ENCODE measurements at regions not wholly inside any gene's neighbourhood (a gene's known extent, or its start where the extent isn't known, plus 50 kb on each side); places are given as distances from the start of the nearest gene placed in this dataset.

DNA sequence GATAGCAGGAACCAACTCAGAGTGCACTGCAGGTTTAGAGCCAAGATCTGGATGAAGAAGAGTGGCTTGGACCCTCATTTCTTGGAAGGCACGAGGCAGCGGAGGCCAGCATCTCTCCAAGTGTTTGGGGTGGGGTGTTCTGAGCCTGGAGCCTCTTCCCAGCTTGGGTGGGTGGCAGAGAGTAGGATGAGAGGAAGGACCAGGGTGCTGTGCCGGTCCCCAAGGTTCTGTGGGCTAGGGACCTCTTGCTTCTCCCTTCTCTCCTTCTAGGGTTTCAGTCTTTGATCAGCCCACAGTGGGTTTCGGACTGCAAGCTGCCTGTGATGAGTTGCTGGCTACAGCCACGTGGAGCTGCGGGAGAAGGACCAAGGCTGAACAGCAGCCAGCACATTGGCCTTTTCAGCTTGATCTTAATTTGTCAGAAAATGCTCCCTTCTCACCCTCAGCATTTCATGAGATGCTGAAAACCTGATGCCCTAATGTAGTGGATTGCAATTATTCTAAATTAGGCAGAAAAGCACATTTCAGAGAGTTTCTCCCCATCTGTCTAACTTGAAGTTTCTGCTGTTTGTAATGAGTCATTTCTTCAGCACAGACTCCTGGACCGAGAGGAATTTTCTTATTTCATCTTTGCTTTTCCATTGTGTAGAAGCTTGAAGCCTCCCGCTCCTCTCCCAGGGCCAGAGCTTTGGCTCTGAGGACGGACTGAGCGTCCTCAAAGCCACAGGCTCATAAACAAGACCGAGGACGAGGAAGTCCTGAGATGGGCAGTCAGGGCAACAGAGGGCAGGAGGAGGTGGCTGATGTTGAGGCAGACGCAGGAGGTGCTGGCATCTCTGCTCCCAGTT, 99.1 kb upstream of the HDAC4 start:
- no peak for DNase-seq

DNA sequence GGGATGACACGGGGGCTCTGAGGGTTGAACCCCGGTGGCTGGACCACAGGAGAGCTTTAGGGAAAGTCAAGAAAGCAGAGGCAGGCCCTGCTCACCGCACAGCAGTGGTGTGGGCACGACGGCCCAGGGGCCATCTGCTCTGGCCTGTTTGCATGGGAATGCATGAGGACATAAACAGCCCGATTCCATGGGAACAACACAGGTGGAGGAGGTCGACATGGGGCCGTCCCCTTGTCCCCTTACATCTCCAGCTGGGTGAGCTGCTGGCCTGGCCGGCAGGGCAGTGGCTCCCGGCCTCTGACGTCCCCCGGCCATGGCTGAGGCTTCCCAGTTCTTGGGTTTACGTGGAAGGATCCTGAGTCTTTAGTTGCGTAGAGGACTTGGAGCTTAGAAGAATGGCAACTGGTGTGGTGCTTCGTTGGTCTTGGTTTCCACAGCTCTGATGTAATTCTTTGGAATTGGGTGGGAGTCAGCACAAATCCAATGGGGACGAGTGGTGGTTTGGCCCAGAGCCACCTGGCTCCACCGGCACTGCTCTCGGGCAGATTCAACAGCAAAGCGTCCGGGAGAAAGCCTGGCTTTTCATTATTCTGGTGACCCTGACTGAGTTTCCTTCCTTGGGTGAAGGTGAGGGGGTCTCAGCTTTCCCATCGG, 98.3 kb upstream of the HDAC4 start:
- no peak for DNase-seq

DNA sequence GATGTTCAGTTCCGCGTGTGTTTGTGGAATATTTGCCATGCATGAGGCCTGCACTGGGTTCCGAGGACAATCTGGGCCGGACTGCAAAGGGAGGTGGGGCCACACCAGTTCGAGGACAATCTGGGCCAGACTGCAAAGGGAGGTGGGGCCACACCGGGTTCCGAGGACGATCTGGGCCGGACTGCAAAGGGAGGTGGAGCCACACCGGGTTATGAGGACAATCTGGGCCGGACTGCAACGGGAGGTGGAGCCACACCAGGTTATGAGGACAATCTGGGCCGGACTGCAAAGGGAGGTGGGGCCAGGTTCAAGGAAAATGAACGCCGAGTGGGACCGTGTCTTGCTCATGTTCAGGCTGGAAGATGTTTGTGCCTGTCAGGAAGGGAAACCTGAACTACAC, 97.8 kb upstream of the HDAC4 start:
- no peak for DNase-seq

DNA sequence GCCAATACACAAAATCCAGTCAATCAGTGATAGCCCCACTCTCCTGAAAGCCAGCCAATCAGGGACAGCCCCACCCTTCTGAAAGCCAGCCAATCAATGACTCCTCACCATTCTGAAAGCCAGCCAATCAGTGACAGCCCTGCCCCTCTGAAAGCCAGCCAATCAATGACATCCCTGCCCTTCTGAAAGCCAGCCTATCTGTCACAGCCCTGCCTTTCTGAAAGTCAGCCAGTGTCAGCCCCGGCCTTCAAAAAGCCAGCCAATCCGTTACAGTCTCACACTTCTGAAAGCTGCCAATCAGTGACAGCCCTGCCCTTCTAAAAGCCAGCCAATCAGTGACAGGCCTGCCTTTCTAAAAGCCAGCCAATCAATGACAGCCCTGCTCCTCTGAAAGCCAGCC, 95.9 kb upstream of the HDAC4 start:
- no peak for DNase-seq

DNA sequence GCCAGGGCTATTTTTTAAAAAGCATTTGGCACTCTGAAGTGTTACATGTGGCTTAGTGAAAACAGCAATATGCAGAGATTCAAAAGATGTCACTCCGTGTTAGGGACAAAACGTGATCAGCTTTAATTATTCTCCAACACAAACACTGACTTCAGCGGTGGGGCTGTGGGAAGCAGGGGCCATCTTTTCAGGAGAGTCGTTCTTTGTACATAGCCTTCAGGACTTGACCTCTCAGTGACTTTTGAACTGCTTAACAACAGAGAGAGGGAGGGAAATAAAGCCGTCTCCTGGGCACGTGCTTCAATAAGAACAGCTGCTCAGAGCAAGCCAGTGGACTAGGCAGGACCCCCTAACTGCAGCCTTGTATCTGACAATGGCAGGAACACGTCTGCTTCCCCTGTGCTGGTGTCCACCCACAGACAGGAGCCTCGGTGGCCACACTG, 95.0 kb upstream of the HDAC4 start:
- DNase-seq = no peak

DNA sequence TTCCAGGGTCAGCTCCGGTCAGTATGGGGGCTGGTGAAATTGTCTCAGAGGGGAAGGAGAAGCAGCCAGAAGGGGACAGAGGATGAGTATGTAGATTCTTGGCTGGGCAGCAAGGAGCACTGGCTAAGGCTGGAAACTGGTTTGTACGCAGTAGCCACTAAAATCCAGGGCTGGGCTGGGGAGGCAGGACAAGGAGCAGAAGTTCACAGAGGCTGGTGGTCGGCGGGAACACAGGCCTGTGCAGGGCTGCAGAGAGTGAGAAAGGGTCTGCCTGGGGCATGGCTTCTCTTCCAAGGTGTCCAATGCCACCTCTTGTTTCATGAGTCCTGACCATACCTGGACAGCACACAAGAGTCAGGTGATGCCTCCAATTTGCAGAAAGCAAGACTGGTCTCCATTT, 94.4 kb upstream of the HDAC4 start:
- DNase-seq = no peak

DNA sequence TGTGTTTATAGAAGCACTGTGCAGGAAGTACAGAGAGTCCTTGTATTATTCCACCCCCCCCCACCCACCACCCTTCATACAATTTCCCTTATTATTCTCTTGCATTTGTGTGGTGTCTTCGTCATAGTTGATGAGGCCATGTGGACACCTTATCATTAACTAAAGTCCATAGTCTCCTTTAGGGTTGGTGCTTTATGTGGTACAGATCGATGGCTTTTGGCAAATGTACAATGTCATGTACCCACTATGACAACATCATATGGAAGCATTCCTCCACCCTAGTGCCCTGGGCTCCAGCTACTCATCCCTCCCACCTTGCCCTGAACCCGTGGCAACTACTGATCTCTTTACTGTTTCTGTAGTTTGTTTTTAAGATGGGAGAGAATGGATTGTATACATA, 93.8 kb upstream of the HDAC4 start:
- no peak for DNase-seq

DNA sequence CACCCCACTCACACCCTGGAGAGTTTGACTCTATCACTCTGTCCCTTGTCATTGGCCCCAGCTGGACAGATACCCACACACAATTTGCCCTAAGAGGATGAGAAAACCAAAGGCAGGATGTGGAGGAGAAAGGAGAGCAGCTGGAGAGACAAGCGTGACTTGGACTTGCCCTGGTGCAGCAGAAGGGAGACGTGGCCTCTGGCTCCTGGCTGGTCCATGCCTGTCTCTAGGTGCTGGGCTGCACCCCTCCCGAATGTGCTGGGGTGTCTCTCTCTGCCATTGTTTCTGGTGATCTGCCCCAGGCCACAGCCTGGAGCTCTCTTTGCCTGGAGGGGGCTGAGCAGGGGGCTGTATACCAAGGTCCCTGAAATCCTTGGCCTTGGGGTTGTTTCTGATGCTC, 88.7 kb upstream of the HDAC4 start:
- DNase-seq = no peak

DNA sequence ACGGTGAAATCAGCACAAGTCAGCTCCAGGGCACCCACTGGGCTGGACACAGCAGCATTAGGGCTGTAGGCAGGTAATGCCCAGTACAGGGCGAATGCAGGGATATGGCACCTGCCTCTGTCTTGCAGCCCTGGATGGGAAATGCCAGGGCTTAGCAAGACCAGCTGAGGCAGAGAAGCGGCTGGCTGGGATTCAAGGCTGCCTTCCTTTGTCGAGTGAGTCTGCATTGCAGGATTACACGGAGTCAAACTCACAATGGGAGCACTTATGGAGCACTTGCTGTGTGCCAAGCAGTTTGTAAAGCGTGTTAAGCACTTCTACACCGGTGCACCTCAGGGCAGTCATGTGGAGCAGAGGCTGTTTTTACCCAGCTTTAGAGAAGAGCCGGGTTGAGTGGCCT, 87.3 kb upstream of the HDAC4 start:
- no peak for DNase-seq

DNA sequence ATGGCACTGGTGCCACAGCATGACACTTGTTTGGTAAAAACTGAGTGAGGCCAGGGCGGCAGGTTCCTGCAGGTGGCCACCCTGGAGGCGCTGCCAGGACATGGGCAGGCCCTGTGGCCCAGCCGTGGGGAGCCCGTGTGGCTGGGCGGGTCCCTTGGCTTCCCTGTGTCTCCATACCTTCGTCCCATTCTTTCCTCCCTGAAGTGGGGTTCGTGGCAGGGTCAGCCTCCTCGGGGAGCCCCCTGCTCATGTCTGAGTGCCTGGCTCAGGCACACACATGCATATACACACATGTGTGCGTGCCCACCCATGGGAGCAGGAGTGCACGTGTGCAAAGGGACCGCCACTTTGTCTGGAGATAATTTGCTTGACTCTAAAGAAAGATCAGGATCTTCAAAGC, 86.5 kb upstream of the HDAC4 start:
- DNase-seq = no peak

DNA sequence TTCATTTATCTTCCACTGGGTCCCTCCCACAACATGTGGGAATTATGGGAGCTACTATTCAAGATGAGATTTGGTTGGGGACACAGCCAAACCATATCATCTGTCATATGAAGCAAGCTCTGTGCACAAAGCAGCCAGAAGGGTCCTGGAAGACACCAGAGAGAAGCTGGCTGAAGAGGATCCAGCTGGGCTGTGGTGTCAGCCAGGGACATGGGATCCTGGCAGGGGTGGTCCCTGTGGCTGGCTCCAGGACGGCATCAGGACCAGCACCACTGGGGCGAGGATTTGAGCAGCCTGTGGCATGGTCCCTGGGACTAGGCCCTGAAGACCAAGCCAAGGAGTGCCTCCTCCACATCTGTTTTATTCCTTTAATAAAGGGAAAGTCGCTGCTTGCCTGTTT, 84.8 kb upstream of the HDAC4 start:
- DNase-seq = no peak

DNA sequence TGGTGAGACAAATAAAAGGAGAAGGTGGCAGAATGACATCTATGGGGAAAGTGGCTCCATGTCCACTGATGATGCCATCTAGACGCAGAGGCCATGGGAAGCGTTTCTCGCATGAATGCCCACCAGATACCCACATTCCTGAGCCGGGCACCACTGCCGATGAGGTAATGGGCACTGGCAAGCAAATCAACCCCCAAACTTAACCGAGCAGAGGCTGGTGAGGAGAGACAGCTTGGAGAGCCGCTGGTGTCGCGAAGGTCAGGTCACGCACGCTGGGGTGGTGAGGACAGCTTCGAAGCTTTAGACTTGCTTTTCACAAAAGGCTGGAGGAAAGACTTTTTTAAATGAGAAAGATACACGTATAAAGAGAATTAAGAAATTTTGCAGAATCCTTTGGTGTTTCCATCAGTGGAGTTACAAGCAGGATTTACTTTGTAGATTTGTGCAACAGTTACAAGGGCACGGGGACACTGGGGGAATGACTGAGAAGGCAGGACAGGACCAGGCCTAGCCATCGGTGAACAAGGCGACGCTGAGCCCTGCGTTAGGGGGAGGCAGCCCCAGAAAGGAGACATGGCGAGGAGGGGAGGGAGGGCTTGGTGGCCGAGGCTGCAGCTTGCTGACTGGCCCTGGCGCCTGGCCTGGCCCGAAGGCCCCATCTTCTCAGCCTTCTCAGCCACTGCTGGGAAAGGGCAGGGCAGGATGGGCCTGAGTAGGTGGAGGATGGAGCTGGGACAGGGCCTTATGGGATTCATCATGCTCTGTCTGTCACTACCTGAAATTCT, 83.9 kb upstream of the HDAC4 start:
- DNase-seq = no peak

DNA sequence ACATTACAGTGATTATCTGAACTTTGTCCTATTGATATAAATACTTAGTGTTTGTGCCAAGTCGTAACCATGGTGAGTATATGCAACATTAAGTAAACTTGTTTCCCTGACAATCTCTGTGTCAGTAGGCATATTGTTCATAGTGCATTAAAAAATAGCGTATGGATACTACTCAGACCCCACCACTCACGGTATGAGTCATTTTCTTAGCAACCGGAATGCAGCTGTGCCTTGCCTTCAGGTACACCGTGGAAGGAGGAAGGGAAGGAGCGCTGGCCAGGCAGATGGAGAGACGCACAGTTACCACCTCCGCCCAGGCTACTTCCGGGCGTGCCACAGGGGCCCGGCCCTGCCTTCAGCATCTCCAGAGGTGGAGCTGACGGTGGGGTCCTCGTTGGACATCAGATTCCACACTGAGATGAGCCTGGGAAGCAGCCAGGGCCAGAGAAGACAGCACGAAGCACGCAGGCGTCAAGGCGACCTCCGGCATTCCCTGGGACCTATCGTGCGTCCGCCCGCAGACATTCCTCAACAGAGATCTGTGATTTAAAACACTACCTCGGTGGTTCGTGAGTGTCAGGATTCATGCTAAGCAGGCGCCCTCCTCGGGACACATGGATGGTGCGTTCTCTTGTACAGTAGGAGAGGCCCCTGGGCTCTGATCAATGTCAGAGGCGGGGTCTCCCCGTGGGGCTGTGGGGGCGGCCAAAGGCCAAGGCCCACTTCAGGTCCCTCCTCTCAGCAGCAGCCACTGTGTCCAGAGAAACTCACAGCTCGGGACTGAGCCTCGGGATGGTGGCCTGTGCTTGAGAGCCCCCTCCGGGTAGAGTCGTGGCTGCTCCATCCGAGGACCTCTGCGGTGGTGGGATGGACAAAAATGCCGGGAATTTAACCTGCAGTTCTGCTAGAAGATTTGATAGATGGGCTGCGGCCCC, 82.2 kb upstream of the HDAC4 start:
- no peak for DNase-seq

DNA sequence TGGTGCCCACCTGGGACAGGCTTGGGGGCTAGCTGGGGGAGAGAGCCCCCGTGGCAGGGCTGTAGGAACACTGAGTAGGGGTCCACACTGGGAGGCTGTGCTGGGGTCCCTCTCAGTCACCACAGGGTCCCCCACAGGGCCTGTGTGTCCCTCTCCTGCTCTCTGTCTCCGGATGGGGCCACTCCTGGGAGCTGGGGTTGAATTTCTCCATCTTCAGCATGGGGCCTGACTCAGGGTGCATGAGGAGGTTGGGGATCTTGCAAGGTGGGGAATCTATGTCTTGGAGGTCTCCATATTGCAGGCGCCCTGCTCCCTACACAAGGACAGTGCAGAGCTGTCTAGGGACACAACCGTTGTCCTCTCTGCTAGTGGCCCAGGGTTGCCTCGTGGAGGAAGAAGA, 78.7 kb upstream of the HDAC4 start:
- no peak for DNase-seq

DNA sequence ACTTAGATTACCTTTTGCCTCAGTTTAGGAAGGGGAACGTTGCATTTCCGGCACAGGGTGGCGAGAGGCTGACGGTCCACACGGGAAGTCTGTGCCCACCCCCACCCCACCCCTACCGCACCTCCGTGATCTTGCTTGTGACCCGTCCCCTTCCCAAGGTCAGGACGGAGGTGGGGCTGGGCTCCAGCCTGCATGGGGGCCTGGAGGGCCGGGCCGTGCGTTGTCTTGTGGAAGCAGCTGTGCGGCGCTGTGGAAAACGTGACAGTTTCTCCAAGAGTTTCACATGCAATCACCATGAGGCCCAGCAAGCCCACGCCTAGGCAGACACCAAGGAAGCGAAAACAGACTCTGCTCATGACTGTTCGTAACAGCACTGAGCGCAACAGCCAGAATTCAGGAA, 76.8 kb upstream of the HDAC4 start:
- DNase-seq = no peak

DNA sequence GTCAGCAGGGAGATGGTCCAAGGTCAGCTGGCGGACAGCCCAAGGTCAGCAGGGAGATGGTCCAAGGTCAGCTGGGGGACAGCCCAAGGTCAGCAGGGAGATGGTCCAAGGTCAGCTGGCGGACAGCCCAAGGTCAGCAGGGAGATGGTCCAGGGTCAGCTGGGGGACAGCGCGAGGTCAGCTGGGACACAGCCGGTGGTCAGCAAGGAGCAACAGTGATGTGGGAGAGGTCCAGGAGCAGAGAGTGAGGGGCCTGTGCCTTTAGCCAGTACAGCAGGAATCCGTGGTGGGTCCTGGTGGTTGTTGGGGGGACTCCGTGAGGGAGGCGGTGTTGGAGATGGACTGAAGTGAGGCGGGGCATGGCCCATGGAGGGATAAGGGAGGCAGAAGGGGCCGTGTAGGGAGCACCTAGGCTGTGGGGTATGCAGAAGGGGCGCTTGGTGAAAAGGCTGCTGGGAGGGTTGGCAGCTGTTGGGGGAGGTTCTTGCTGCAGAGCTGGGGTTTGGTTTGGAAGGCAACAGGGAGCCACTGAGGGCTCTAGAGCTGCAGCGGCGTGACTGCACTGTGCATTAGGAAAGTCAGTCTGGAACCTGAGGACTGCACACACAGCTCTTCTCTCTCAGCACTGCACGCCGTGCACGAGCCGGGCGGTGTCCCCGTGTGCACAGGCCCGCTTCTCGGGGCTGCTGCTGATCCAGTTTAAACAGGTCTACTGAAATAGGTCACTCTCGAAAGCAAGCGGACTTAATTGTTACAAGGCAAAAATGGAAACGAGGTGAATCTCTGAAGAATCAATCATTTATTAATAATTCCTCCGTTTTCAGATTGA, 76.2 kb upstream of the HDAC4 start:
- DNase-seq = no peak

DNA sequence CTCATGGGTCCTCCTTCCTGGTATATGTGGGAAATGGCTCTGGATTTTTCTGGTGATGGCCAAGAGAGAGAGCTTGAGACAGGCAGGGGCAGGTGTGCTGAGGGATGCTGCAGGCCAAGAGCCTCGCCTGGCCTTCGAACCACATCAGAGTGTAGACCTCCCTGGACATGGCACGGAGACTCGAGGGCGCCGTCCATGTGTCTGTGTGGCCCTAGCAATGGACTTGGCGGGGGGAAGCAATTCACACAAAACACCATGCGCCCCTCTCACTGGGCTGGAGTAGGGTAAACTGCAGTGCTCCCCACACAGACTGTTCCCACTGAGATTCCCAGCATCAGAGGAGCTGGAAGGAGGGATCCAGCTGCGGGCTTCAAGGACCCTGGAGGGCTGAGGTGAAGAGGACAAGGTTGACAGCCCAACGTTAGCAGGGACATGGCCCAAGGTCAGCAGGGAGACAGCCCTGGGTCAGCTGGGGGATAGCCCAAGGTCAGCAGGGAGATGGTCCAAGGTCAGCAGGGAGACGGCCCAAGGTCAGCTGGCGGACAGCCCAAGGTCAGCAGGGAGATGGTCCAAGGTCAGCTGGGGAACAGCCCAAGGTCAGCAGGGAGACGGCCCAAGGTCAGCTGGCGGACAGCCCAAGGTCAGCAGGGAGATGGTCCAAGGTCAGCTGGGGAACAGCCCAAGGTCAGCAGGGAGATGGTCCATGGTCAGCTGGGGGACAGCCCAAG, 75.4 kb upstream of the HDAC4 start:
- no peak for DNase-seq

DNA sequence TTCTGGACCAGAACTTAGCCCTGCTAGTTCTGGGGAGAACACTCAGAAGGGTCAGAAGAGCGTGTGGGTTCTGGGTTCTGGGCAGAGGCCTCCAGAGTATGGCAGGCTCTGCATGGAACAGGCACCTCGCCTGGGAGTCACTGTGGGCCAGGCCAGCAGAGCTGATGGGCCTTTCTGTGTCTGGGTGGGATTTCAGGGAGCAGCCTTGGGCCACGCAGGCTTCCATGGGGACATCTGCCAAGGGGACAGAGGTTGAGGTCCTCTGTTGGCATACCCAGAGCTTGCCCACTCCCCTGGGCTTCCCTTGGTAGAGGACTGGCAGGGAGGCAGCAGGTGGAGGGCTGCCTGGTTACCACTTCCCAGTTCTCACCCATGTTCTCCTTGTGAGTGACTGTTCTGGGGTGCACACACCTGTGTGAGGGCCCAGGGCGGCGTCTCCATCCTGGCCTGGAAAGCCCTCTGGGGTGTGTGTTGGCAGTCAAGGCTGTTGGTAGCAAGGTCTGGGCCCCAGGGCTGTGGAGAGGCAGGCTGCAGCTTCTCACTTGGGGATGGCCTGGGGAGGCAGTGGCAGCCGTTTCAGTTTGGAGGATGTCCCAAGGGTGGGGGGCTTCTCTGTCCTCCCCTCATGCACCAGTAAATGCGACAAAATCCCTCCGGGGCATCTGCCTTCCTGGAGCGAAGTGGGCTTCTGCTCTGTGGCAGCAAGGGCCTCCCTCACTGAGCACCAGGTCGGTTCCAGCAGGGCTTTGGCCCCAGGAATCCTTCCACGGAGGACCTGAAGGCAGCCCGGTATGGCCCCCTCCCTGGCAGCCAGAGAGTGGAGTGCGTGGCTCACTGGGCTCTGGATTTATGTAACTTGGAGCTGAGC, 74.6 kb upstream of the HDAC4 start:
- no peak for DNase-seq

DNA sequence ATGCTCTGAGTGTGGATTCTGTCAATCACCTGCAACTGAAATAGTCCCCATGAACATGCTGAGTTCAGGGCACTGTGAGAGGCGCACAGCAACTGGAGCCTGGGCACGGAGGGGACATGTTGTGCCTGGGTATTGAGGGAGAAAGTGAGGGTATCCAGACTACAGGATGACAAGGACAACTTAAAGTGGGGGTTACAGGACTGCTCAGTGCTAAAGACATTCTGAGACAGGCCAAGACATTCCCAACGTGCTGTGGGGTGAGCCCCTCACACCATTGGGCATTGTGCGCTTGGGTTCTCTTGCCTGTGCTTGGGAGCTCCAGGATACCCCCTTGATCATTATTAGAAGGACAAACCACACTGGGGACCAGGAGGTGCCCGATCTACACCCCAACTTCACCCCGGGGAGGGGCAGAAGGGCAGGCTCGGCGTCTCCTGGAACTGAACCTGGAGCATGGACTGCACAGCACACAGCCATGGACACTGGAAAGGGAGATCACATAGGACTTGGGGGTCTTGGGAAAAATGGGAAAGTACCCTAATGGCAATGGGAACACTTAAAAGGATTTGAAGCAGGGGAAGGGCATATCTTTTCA, 72.5 kb upstream of the HDAC4 start:
- DNase-seq = no peak

Measured in NCI-H748 treated with DMSO at 0.1 percent for 48 hours (cell line).